HuH-7 (cell line): ENCODE measurements at regions not wholly inside any gene's neighbourhood (a gene's known extent, or its start where the extent isn't known, plus 50 kb on each side); places are given as distances from the start of the nearest gene placed in this dataset.
A peak's percentile ranks its signal among the peaks of the same experiment; 100 is the strongest.
"Not testable (repeated sequence)": the region's sequence is repeated elsewhere in the genome, so short reads cannot be mapped to it uniquely, and the experiment has no call there.

ENCODE experiments used
- DNase-seq: peaks from one replicate; pipeline ENCODE4 v3.0.0; 2011; ENCODE audit warnings: low spot score

- DNase-seq = not testable (repeated sequence)
Observed at GRCh38 chr16:29160171-29160570, 175.3 kb downstream of the LAT start.

DNA sequence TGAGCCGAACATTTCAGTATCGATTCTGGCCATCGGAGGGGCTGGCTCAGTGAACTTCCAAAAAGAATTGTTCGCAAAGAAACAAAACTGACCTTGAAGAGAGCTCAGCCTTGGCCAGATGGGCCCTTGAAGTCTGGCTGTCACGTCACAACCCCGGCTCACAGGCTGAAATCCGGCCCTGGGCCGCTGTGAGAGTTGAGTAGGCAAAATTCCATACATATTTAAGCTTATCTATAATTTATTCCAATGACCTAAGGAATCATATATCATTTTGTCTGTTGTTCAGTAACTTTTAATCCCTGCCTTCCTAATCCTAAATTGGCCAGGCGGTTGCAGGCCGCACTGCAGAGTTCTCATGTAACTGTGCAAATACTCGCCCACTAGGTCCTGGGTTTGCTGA is 174.8 kb downstream of the LAT start:
- not testable (repeated sequence) for DNase-seq

DNA sequence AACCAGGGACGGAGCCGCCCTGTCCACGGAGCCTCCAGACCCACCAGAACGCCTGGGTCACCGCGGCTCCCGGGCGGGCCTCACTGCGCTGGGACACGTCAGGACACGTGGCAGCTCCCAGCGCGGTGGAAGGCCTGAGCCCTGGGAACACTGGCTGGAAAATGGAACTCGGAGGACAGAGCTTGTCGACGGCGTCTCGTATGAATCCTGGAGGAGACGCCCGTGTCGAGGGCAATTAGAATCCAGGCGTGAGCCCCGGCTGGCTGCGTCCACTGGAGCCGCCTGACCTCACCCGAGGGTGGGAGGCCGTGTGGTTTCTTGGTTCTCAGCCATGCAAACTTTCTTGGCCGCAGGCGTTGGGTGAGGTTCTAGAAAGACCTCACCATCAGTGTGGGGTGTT is 173.9 kb downstream of the LAT start:
- DNase-seq = no peak

DNA sequence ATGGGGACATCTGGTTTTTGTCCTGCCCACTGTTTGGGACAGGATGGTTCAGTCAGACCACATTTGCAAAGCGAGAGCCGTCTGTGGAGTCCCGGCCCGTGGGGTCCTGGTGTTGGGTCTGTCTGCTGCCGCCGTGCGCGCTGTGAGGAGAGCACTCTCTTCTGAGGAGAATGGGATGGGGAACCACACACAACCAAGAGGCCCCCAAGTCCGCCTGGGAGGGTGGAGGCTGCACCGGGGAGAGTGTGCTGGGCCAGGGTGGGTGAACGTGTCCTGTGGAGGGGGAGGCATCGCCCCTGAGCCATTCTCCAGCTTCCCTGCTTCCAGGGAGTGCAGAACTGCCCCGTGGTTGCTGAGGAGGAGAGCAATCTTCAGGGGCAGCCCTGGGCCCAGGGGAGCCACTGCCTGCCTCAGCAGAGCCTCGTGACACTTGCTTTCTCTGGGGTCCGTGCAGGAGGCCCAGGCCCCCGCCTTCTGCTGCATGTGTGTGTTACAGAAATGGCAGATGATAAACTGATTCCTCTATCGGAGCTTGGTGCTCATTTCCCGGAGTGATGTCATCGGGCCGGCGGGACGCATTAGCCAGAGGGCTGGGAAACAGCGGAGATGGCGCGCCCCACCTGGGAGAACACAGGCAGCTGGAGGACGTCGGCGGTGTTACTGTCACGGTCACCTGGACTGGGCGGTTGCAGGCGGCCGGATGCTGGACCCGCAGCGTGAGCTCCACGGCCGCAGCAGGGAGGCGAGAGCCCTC is 173.4 kb downstream of the LAT start:
- DNase-seq = not testable (repeated sequence)

- DNase-seq = peak; percentile 27
Observed at GRCh38 chr16:29157051-29157923, 172.4 kb downstream of the LAT start.

DNA sequence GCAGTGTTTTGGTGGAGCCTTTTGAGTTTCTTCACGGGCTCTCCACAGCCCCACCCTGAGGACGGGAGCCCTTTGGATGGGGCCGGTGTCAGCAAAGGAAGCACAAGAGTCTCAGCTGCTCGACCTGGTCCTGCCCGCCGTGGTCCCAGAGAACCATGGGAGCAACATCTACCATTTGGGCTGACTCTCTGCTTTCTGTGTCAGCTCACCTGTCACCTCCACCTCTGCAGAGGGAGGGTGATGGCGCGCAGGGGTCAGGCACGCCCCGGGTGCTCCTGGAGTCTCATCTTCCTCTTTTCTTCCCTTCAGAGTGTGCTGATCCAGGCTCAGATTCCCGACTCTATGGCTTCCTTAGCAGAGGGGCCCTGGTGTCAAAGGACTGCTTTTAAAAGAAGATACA is 171.7 kb downstream of the LAT start:
- no peak for DNase-seq

DNA sequence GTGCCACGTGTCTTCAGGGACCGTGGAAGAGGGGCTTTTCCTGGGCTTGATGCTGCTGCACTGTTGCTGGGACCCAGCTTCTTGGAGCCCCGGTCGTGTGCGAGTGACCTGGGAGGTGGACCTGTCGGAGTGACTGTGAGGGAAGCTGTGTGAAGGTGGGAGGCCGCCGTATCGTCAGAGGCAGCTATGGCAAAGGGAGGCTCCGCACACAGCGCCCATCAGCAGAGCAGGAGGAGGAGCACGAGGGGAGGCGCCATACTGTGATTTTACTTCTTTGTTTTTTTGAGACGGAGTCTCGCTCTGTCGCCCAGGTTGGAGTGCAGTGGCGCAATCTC is 171.0 kb downstream of the LAT start:
- DNase-seq = not testable (repeated sequence)

DNA sequence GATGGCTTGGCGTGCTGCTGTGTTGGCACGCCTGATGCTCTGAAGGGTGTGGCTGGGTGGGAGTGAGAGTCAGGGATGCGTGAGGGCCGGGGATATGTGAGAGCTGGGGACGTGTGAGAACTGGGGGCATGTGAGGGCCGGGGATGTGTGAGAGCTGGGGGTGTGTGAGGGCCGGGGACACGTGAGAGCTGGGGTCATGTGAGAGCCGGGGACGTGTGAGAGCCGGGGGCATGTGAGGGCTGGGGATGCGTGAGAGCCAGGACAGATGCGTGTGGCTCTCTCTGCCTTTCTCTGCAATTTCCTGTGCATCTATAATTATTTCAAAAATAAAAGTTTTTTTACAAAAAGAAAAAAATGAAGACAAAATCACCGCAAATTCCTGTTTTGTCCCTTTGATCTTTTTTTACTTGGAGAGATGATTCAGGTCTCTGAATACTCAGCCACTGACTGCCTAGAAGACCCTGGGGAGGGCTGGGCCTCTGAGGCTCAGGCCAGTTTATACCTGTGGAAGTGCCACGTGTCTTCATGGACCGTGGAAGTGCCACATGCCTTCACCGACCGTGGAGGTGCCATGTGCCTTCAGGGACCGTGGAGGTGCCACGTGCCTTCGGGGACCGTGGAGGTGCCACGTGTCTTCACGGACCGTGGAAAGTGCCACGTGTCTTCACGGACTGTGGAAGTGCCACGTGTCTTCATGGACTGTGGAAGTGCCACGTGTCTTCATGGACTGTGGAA is 170.4 kb downstream of the LAT start:
- not testable (repeated sequence) for DNase-seq

GRCh38 chr16:29154676-29155121 is 169.8 kb downstream of the LAT start:
- no peak for DNase-seq

GRCh38 chr16:29154088-29154487 is 169.2 kb downstream of the LAT start:
- no peak for DNase-seq

DNA sequence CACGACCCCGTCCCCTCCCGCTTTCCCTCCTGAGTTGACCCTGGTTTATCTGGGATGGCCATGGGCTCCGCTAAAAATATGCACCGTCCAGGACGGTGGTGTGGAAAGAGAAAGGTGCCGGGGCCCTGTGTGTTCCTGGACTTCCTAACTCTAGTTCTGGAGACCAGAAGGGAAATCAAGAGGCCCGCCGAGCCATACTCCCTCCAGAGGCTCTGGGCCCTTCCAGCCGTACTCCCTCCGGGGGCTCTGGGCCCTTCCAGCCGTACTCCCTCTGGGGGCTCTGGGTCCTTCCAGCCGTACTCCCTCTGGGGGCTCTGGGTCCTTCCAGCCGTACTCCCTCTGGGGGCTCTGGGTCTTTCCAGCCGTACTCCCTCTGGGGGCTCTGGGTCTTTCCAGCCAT is 168.5 kb downstream of the LAT start:
- DNase-seq = not testable (repeated sequence)

- DNase-seq = not testable (repeated sequence)
Observed at GRCh38 chr16:29152544-29153031, 167.7 kb downstream of the LAT start.

DNA sequence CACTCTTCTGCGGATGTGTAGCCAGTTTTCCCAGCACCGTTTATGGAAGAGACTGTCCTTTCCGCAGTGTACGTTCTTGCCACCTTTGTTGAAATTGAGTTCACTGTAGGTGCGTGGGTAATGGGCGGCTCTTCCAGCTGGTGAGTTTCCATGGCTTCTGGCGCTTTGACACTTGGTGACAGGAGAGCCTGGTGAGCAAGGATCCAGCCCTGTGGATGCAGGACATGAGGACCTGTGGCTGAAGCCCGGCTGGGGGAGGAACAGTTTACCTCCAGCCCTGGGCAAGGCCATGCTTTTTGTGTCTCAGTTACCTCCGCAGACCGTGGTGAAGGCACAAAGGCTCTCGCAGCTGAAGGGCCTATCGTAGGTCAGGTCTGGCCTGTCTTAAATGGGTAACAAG is 166.5 kb downstream of the LAT start:
- DNase-seq = no peak

DNA sequence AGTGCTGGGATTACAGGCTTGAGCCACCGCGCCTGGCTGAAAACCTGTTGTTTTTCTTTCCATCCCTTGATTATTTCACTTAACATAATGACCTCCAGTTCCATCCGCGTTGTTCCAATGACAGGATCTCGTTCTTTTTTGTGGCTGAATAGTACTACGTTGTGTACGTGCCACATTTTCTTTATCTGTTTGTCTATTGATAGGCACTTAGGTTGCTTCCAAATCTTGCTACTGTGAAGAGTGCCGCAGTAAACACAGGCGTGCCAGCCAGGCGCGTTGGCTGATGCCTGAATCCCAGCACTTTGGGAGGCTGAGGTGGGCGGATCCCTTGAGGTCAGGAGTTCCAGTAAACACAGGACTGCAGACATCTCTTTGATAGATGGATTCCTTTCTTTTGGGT is 165.1 kb downstream of the LAT start:
- DNase-seq = not testable (repeated sequence)

GRCh38 chr16:29148867-29149272 is 164.0 kb downstream of the LAT start:
- DNase-seq = no peak

DNA sequence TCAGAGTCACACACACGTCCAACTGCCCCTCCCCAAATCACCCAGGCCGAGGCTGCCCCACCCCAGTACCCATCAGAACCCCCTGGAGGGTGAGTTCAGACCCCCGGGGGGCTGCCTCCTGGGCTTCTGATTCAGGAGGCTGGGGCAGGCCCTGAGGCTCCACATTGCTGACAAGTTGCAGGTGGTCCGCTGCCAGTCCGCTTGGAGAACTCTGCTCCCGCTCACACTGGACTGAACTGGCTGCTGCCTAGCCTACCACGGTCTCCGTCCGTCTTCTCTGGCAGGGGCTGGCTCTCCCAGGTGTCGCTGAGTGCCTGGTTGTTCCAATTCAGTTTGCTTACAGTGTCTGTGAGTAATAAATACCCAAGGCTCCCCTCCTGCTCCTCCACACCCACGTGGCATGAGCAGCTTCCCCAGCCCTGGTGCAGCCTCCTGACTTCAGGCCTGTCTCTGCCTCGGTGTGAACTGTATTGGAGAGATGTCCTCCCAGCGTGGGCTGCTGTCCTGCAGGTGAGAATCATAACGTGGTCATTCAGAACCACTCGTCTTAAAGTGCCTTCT is 163.4 kb downstream of the LAT start:
- no peak for DNase-seq

DNA sequence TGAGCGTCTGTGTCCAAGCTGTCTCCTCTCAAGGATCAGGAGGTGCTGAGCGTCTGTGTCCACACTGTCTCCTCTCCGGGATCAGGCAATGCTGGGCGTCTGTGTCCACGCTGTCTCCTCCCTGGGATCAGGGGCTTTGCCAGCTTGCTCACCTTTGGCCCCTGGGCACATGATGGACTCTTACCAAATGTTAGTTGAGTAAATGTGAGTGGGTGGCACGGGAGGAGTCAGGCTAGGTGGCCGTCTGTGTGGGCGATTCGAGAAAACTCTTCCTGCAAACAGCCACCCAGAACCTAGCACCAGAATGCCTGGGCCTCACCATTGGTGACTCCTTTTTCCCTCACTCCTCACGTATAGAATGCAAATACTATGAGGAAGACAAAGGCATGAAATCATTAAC is 162.9 kb downstream of the LAT start:
- not testable (repeated sequence) for DNase-seq

- DNase-seq = not testable (repeated sequence)
Observed at GRCh38 chr16:29146808-29147643, 162.2 kb downstream of the LAT start.

DNA sequence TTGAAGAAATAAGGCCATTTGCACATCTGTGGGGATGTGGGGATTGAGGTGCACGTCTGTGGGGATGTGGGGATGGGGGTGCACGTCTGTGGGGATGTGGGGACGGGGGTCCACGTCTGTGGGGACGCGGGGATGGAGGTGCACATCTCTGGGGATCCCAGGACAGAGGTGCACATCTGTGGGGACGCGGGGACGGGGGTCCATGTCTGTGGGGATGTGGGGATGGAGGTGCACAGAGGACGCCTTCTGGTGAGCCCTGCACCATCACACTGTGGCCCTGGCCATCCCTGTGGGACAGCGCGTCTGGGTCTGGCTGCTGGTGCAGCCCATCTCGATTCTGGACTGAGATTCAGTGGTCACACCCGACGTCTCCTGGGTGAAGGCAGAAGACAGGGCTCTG is 161.4 kb downstream of the LAT start:
- DNase-seq = no peak

- not testable (repeated sequence) for DNase-seq
Observed at GRCh38 chr16:29145486-29146225, 160.8 kb downstream of the LAT start.
